HL-60 (cell line): ENCODE measurements at regions not wholly inside any gene's neighbourhood (a gene's known extent, or its start where the extent isn't known, plus 50 kb on each side); places are given as distances from the start of the nearest gene placed in this dataset.

ENCODE experiments used
- TF ChIP-seq, protein P1 (sequence below): IDR thresholded peaks from one replicate; pipeline ENCODE4 v1.5.1; 2011; ENCODE audit warnings: low read length, control low read depth, inconsistent platforms; ENCODE audit not compliant: insufficient read depth
- TF ChIP-seq, protein P2 (sequence below): IDR thresholded peaks from 2 replicates; pipeline ENCODE4 v1.6.1; 2012; ENCODE audit warnings: low read depth; ENCODE audit not compliant: insufficient replicate concordance

DNA sequence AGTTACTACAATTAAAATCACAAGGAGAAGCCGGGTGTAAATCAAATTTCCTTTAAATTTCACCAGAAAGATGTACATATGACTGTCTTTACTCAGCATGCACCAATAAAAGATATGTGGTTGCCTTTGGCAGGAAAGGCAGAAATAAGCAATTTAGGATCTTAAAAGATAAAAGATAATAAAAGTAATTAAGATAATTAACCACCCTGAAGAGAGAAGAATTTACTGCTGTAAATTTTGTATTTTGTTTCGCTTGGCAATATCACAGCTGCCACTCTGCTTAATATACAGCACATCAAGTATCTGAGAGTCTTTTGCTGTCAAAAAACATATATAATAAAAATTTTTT lies 411.9 kb downstream of the MN1 start:
- TF ChIP-seq, protein P1, sequence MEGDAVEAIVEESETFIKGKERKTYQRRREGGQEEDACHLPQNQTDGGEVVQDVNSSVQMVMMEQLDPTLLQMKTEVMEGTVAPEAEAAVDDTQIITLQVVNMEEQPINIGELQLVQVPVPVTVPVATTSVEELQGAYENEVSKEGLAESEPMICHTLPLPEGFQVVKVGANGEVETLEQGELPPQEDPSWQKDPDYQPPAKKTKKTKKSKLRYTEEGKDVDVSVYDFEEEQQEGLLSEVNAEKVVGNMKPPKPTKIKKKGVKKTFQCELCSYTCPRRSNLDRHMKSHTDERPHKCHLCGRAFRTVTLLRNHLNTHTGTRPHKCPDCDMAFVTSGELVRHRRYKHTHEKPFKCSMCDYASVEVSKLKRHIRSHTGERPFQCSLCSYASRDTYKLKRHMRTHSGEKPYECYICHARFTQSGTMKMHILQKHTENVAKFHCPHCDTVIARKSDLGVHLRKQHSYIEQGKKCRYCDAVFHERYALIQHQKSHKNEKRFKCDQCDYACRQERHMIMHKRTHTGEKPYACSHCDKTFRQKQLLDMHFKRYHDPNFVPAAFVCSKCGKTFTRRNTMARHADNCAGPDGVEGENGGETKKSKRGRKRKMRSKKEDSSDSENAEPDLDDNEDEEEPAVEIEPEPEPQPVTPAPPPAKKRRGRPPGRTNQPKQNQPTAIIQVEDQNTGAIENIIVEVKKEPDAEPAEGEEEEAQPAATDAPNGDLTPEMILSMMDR = no peak
- TF ChIP-seq, protein P2, sequence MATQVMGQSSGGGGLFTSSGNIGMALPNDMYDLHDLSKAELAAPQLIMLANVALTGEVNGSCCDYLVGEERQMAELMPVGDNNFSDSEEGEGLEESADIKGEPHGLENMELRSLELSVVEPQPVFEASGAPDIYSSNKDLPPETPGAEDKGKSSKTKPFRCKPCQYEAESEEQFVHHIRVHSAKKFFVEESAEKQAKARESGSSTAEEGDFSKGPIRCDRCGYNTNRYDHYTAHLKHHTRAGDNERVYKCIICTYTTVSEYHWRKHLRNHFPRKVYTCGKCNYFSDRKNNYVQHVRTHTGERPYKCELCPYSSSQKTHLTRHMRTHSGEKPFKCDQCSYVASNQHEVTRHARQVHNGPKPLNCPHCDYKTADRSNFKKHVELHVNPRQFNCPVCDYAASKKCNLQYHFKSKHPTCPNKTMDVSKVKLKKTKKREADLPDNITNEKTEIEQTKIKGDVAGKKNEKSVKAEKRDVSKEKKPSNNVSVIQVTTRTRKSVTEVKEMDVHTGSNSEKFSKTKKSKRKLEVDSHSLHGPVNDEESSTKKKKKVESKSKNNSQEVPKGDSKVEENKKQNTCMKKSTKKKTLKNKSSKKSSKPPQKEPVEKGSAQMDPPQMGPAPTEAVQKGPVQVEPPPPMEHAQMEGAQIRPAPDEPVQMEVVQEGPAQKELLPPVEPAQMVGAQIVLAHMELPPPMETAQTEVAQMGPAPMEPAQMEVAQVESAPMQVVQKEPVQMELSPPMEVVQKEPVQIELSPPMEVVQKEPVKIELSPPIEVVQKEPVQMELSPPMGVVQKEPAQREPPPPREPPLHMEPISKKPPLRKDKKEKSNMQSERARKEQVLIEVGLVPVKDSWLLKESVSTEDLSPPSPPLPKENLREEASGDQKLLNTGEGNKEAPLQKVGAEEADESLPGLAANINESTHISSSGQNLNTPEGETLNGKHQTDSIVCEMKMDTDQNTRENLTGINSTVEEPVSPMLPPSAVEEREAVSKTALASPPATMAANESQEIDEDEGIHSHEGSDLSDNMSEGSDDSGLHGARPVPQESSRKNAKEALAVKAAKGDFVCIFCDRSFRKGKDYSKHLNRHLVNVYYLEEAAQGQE = no peak
